PFSK-1 (cell line): ENCODE measurements at regions not wholly inside any gene's neighbourhood (a gene's known extent, or its start where the extent isn't known, plus 50 kb on each side); places are given as distances from the start of the nearest gene placed in this dataset.

Experiments
- FOXP2 ChIP-seq: optimal IDR thresholded peaks from 2 replicates; pipeline ENCODE3; 2011; ENCODE audit warnings: borderline replicate concordance, control low read depth, inconsistent platforms; ENCODE audit not compliant: insufficient read depth; ENCODE audit errors: extremely low read length, extremely low read depth
- SIN3A ChIP-seq: IDR thresholded peaks from 2 replicates; pipeline ENCODE4 v1.6.1; 2012; ENCODE audit warnings: mild to moderate bottlenecking, low read length, moderate library complexity, borderline replicate concordance; ENCODE audit not compliant: insufficient read depth

GRCh38 chr5:2289380-2289779, 406.7 kb upstream of the IRX4 start:
- TF ChIP-seq SIN3A (no peak), FOXP2 (no peak)
